NCI-H460 (cell line): ENCODE measurements at regions not wholly inside any gene's neighbourhood (a gene's known extent, or its start where the extent isn't known, plus 50 kb on each side); places are given as distances from the start of the nearest gene placed in this dataset.

Experiments used
- DNase-seq: peaks from one replicate; pipeline ENCODE4 v3.0.0-alpha.2; 2016; ENCODE audit warnings: low read depth; ENCODE audit errors: extremely low read depth

GRCh38 chr18:41155910-41156851 is 798.9 kb upstream of the PIK3C3 start:
- DNase-seq, result no peak

- no peak for DNase-seq
Measured at GRCh38 chr18:41155025-41155424, 800.0 kb upstream of the PIK3C3 start.

- DNase-seq, result no peak
Measured at GRCh38 chr18:41153871-41154270, 801.2 kb upstream of the PIK3C3 start.

GRCh38 chr18:41150316-41150715 is 804.7 kb upstream of the PIK3C3 start:
- no peak for DNase-seq

GRCh38 chr18:41146301-41146700 is 808.7 kb upstream of the PIK3C3 start:
- no peak for DNase-seq

- DNase-seq, result no peak
Measured at GRCh38 chr18:41145516-41145915, 809.5 kb upstream of the PIK3C3 start.

- DNase-seq, result no peak
Measured at GRCh38 chr18:41144441-41144840, 810.6 kb upstream of the PIK3C3 start.

GRCh38 chr18:41140506-41140905 is 814.5 kb upstream of the PIK3C3 start:
- no peak for DNase-seq

GRCh38 chr18:41135146-41135545 is 819.9 kb upstream of the PIK3C3 start:
- no peak for DNase-seq

GRCh38 chr18:41134426-41134825 is 820.6 kb upstream of the PIK3C3 start:
- DNase-seq, result no peak

- DNase-seq, result no peak
Measured at GRCh38 chr18:41131050-41131449, 824.0 kb upstream of the PIK3C3 start.

- DNase-seq, result no peak
Measured at GRCh38 chr18:41128545-41128944, 826.5 kb upstream of the PIK3C3 start.

GRCh38 chr18:41128126-41128525 is 826.9 kb upstream of the PIK3C3 start:
- no peak for DNase-seq

GRCh38 chr18:41126541-41127235 is 828.3 kb upstream of the PIK3C3 start:
- DNase-seq, result no peak

- DNase-seq, result no peak
Measured at GRCh38 chr18:41121116-41121826, 833.8 kb upstream of the PIK3C3 start.

- no peak for DNase-seq
Measured at GRCh38 chr18:41119031-41119430, 836.0 kb upstream of the PIK3C3 start.

- DNase-seq, result no peak
Measured at GRCh38 chr18:41113885-41114482, 841.0 kb upstream of the PIK3C3 start.

GRCh38 chr18:41099451-41099850 is 855.6 kb upstream of the PIK3C3 start:
- DNase-seq, result no peak

- DNase-seq, result no peak
Measured at GRCh38 chr18:41096504-41096903, 858.5 kb upstream of the PIK3C3 start.

GRCh38 chr18:41077076-41077475 is 878.0 kb upstream of the PIK3C3 start:
- DNase-seq, result no peak

GRCh38 chr18:41075212-41075611 is 879.8 kb upstream of the PIK3C3 start:
- DNase-seq, result no peak
